ENCODE measurements at regions not wholly inside any gene's neighbourhood (a gene's known extent, or its start where the extent isn't known, plus 50 kb on each side); places are given as distances from the start of the nearest gene placed in this dataset.

DNA sequence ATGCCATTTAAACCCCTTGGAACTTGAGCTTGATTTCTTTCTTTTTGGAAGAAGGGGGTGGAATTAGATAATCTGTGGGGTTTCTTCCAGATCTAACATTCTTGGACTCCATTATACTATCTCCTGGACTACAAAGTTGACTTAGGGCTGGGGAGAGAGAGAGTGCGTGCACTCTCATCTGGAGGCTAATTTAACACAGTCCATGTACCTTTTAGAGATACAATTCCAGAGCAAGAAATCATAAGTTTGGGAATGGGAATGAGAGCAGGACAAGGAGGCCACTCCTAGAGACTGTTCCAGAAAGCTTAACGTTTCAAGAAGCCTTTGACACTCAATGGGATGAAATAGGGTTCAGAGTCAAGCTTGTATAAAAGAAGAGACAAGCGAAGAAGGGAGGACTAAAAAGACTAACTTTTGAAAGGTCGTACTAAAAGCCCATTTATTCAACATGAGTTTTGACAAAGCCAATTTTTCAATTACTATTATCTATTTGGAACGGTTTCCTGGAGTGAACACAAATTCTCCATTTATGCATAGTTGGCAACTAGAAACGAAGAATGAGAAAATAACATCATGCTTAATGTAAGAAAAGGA is 83.4 kb downstream of the ACTL7B start:
- no peak overlapping the region for H3K4me3 ChIP-seq
- DNase-seq = no peak
- no peak for TF ChIP-seq POLR2A (IDR thresholded peaks at IDR 0.05)
- TF ChIP-seq EP300 (IDR thresholded peaks at IDR 0.05) = no peak
- TF ChIP-seq CTCF (IDR thresholded peaks at IDR 0.05) = no peak
- no peaks in the 10 kb centered on the region for H3K27me3 ChIP-seq
- 17 to 23% (median 19%) methylated on average over 6 of the region's 6 CpGs for WGBS, 3 donors
- intact Hi-C loops (cut with DNase I) = no loop called here
- H3K36me3 ChIP-seq = no peaks in the 10 kb centered on the region
- H3K4me1 ChIP-seq (ENCODE audit: insufficient read depth) = no peaks in the 10 kb centered on the region
- no peaks in the 10 kb centered on the region for H3K9me3 ChIP-seq
- no peak overlapping the region for H3K27ac ChIP-seq

GRCh38 chr9:108768744-108769143 is 87.0 kb downstream of the ACTL7B start:
- H3K4me1 ChIP-seq (ENCODE audit: insufficient read depth) = no peaks in the 10 kb centered on the region
- no peak for DNase-seq
- TF ChIP-seq POLR2A (IDR thresholded peaks at IDR 0.05) (no peak), CTCF (IDR thresholded peaks at IDR 0.05) (no peak), EP300 (IDR thresholded peaks at IDR 0.05) (no peak)
- WGBS, 3 donors = 73 to 84% (median 80%) methylated on average over 5 of the region's 5 CpGs
- no peak overlapping the region for H3K27ac ChIP-seq
- no peaks in the 10 kb centered on the region for H3K36me3 ChIP-seq
- H3K9me3 ChIP-seq = no peaks in the 10 kb centered on the region
- H3K27me3 ChIP-seq = no peaks in the 10 kb centered on the region
- intact Hi-C loops (cut with DNase I) = no loop called here
- no peak overlapping the region for H3K4me3 ChIP-seq

- Histone ChIP-seq H3K4me1 (ENCODE audit: insufficient read depth) (no peaks in the 10 kb centered on the region), H3K27me3 (no peaks in the 10 kb centered on the region), H3K27ac (no peak overlapping the region), H3K9me3 (no peaks in the 10 kb centered on the region), H3K36me3 (no peaks in the 10 kb centered on the region), H3K4me3 (no peak overlapping the region)
- TF ChIP-seq POLR2A (IDR thresholded peaks at IDR 0.05) = no peak
- TF ChIP-seq CTCF (IDR thresholded peaks at IDR 0.05) = no peak
- no peak for TF ChIP-seq EP300 (IDR thresholded peaks at IDR 0.05)
- no peak for DNase-seq
- WGBS, 3 donors = 69 to 86% (median 78%) methylated on average over 3 of the region's 3 CpGs
- intact Hi-C loops (cut with DNase I) = no loop called here
Measured at GRCh38 chr9:108766626-108767161, 89.1 kb downstream of the ACTL7B start.

- H3K4me3 ChIP-seq = no peak overlapping the region
- H3K27ac ChIP-seq = no peak overlapping the region
- no peaks in the 10 kb centered on the region for H3K27me3 ChIP-seq
- no peak for TF ChIP-seq CTCF (IDR thresholded peaks at IDR 0.05)
- no peak for TF ChIP-seq EP300 (IDR thresholded peaks at IDR 0.05)
- TF ChIP-seq POLR2A (IDR thresholded peaks at IDR 0.05) = no peak
- intact Hi-C loops (cut with DNase I) = no loop called here
- DNase-seq = no peak
- WGBS, 3 donors = 92 to 94% (median 93%) methylated on average over 5 of the region's 5 CpGs
- no peaks in the 10 kb centered on the region for H3K9me3 ChIP-seq
- no peaks in the 10 kb centered on the region for H3K36me3 ChIP-seq
- no peaks in the 10 kb centered on the region for H3K4me1 ChIP-seq (ENCODE audit: insufficient read depth)
Measured at GRCh38 chr9:108765265-108765664, 90.5 kb downstream of the ACTL7B start.
